GM20431 (cell line): ENCODE measurements at regions not wholly inside any gene's neighbourhood (a gene's known extent, or its start where the extent isn't known, plus 50 kb on each side); places are given as distances from the start of the nearest gene placed in this dataset.

ENCODE experiments used
- in situ Hi-C: fragments of 300-500 bp; cut with MseI, MboI; formaldehyde crosslinking; loops from one replicate; pipeline ENCODE4 v1.15.0; 2020; ENCODE audit warnings: low sequenced_read_pairs; ENCODE audit not compliant: unreplicated experiment

DNA sequence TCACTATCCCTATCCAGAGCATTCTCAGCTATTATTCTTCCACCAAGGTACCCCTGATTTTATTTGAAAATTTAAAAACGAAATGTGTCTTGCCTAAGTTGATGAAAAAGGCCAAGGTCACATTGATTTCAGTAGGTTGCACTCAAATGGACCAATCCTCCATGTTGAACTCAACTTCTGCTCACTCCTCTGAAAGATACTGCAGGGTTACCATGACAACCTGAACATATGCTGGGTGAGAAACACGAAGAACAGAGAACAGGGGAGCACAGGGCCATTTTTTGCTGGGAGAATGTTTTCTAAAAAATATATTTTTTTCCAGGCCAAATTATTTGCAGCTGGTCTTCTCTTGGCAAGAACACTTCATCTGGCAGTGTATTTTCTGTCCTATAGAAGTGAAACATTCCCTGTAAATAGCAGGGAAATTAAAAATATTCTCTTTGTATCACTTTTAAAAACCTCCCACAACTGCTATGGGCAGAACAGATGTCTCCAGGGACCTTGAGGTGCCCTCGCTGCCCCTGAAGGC lies 215.9 kb downstream of the NXNL2 start:
- in situ Hi-C loops, result no loop called here

DNA sequence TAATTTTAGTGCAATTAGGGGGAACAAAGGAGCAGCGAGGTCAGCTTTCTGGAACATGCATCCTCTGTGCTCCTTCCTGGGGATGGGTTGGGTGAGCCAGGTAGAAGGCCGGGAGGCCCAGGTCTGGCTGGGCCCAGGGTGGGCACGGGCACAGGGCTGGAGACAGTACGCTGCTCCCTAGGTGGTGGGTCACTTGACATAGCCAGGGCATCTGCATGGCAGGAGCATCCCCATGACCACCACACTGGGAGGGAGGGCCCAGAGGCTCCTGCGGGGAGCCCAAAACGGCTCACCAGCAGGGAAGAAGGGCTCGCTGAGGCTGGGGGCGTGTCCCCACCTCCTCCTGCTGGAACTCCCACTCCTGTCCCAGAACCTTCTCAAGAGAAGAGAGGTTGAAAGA lies 216.8 kb downstream of the NXNL2 start:
- in situ Hi-C loops, result no loop called here

DNA sequence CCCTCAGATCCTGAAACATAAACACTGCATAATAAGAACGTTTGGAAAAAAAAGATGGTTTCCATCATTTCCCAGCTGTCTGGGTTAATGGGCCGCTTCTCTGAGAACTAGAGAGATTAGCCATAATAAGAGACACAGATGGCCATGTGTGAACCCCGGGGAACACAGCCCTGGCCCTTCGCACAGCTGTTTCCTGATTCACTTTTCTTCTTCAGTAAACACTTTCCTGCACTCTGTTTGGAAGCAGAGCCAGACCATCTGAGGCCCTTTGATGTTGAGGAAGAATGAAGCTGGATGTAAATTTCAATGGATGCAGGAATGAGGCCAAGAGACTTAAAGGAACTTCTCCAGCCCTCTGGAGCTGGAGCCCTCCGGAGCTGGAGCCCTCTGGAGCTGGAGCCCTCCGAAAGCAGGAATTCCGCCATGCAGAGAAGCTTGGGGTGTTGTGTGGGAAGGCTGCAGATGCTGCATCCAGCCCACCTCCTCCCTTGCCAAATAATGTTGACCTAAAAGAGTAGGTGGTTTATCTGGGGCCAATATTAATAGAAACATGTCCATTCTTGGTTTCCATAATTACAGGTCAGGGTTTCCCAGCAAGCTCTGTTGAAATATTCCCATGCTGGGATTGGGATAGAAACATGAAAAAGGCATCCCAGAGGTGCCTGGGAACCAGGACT lies 218.9 kb downstream of the NXNL2 start:
- in situ Hi-C loops, result no loop called here

DNA sequence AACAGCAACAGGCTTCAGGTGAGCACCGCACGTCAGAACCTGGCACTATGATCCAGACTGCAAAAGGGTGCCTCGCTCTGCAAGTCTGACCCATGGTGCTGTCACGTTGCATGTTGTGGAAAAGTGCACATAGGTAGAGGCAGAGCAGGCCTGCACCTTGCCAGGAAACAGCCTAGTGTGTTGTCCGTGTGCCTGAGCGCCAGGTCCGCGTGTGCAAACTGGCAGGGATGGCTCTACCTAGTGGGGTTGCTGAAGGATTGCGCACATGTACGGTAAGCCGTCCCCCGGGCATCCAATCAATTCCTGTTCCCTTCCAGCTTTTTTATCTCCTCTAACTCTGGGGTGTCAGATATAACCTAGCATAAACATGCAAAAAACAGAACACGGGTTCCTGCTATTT lies 219.5 kb downstream of the NXNL2 start:
- in situ Hi-C loops, result no loop called here

DNA sequence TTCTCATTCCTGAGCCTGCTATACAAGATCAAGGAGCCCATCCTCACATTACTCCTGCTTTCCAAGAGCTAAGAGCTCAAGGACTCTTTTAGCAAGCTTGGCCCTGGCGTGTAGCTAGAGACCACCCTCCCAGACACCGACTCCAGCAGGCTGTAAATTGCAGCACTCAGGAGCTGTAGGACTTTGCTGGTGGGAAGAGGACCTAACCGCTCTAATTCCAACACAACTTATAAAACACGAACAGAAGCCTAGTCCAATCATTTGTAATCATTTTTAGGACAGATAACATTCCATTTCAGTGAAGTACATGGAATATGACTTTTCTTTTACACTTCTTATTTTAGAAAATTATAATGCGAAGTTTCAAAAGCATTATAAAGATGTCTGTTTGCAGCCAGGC lies 219.9 kb downstream of the NXNL2 start:
- in situ Hi-C loops, result no loop called here

DNA sequence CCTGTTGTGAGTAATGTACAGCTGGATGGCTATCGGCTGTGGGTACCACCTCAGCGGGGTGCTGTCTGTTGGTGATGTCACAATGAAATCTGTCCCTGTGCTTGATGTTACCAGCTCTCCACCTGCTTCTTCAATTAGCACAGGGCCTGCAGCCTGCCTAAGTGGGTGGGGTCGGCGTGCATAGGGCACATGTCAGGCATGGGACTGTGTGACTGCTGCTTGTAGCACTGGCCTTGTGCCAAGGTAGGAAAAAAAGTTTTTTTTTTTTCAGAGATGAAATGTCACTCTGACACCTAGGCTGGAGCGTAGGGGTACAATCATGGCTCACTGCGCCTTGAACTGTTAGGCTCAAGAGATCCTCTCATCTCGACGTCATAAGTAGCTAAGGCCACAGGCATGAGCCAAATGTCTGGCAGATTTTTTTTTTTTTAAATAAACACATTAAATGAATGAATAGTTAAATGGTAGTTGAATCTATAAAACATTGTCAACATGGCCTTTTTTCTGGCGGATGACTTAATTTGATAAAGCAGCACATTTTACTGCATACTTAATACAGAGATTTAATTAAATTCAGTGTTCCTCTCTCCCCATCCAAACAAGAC lies 222.5 kb downstream of the NXNL2 start:
- in situ Hi-C loops, result no loop called here

DNA sequence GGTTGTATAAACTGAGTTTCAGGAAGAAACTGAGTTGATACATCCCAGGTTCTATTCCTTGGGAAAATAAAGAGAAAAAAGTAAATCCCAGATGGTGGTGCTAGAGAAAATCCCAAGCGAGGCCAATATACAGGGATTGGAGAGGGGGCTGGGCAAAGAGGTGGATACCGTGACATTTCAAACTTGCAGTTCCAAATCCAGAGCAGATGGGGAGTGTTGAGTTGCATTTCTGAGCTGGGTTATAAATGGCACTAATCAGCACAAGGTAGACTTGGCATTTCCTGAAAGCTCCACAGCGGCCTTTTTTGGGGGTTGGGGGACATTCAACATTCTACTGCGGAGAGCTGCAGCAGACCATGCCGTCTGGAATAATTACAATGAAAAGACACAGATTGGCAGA lies 224.4 kb downstream of the NXNL2 start:
- in situ Hi-C loops, result no loop called here

DNA sequence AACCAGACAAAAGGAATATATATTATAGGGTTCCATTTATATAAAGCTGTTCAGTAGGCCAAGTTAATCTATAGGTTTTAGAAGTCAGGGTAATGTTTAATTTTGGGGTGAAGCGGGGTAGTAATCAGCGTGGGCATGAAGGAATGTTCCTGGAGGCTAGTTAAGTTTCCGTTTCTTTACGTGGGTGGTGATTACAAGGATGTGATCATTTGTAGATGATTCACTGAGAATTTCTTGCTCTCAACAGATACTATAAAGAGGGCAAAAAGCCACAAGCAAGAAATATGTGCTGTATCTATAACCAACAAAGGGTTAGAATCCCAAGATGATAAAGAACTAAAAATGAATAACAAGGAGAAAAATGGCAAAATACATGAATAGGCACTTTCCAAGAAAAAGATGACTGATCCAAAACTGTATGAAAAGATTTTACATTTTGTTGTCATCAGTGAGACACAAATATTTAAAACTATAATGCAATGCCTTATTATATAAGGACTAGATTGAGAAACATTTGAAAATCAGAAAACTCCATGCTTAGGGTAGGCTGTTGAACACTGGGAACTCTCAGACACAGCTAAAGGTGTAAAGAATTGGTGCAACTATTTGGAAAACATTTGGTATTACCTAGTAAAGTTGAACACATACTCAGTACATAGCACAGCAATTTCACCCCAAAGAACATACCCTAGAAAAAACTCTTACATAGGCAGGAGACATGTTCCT lies 224.3 kb upstream of the S1PR3 start:
- in situ Hi-C loops, result no loop called here

DNA sequence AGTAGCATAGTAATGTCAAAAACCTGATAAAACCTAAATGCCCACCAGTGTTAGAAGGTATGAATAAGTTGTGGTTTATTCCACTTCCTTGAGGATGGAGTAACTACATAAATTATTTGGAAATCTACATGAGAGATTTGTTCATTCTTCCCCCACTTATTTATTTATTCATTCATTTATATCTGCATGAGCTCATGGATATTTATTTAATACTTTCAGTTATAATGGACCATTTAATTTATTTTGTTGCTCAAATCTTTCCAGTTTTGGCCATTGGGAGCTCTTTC lies 223.8 kb upstream of the S1PR3 start:
- in situ Hi-C loops, result no loop called here

DNA sequence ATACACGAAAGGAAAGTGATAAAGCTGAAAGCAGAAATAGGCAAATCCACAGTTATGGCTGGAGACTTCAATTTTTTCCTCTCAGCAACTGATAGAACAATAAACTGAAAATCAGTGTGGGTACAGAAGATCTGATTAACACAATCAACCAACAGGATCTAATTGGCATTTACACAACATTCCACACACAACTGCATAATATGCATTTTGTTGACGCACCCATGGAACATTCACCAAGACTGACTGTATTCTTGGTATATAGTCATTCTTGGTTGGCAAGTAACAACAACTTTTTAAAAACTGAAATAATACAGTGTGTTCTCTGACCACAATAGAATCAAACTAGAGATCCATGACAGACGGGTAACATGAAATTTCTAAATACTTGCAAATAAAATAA lies 218.7 kb upstream of the S1PR3 start:
- in situ Hi-C loops, result no loop called here

DNA sequence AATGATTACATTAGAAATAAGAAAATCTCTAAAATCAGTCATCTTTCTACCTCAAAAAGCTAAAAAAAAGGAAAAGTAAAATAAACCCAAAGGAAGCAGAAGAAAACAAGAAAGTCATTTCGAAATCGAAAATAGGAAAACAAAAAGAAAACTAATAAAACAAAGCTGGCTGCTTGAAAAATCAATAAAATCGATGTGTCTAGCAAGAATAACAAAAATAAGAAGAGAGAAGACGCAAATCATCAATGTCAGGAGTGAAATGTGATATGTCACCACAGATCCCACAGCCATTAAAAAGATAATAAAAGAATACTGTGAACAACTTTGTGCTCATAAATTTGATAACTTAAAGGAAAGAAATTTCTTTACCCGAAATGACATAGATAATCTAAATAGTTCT lies 218.1 kb upstream of the S1PR3 start:
- in situ Hi-C loops, result no loop called here

DNA sequence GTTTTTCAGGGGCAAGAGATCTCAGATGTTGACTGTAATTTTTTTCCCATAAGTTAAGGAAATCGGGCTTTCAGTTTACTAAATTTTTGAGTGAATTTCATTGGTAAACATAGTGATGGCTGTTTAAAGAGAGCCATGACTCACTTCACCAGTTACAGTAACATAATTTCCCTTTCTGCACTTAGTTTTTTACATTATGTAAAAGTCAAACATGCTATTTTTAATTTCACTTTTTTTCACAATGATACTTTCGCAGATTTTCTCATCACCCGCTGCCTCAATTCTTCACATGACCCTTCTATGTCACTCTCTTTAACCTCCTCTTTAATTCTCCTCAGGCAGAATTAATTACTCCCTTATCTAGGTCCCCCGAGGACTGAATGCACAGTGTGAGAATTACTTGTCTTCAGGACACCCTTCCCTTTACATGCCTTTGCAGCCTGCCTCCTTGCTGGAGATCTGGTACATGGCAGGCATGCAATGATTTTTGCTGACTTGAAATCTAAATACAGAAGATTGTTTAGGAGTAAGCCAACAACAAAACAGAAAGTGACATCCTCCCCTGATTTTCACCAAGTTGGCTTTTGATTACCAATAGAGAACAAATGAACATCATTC lies 217.5 kb upstream of the S1PR3 start:
- in situ Hi-C loops, result no loop called here

DNA sequence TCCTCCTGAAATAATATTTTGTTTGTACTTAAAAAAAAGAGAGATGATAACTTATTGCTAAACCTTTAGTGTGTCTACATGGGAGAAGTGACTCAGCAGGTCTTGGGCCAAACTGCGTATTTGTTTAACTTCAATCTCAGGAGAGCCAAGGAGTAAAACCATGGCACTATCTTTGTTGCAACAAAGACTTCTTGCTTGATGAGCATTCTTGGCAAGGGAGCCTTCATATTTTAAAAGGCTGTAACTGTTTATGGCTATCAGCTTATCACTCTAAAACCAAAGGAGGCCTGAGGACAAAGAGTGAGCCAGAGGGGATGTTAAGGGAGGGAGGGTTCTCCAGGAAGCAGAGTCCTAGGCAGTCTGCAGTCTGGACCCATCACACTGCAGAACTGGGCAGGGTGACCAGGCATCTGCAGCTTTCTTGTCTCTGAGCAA lies 216.2 kb upstream of the S1PR3 start:
- in situ Hi-C loops, result no loop called here

DNA sequence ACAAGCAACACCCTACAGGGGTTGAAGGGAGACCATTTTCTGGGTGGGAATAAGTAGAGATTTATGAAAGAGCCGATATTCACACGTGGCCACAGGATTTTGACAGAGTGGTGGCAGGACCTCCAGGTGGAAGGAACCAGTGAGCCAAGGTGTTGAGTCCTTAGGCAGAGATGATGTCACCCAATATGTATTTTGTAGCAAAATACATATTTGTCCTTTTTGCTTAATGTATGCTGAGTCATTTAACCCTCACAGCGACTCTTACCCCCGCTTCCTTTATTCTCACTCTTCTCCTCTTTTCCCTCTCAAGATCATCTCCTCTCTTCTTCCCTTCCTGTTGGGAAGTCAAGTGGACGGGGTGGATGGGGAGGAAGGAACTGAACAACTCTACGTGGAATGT lies 215.7 kb upstream of the S1PR3 start:
- in situ Hi-C loops, result no loop called here

DNA sequence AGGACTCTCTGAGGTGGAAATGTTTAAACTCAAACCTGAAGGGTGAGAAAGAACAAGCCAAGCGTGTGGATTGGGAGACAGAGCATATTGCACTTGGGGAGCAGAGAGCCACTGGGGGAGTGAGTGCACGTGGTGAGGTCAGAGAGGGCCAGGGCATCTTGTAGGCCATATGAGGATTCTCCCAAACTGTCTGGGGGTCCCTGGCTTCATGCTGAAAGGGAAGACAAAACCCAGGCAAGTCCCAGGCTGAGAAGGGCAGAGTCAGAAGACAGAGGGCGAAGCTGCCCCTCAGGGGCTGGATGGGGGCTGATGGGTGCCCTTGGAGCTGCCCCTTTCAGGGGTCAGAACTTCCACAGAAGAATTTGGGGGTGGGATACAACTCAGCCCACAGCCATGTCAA lies 215.3 kb upstream of the S1PR3 start:
- in situ Hi-C loops, result no loop called here

DNA sequence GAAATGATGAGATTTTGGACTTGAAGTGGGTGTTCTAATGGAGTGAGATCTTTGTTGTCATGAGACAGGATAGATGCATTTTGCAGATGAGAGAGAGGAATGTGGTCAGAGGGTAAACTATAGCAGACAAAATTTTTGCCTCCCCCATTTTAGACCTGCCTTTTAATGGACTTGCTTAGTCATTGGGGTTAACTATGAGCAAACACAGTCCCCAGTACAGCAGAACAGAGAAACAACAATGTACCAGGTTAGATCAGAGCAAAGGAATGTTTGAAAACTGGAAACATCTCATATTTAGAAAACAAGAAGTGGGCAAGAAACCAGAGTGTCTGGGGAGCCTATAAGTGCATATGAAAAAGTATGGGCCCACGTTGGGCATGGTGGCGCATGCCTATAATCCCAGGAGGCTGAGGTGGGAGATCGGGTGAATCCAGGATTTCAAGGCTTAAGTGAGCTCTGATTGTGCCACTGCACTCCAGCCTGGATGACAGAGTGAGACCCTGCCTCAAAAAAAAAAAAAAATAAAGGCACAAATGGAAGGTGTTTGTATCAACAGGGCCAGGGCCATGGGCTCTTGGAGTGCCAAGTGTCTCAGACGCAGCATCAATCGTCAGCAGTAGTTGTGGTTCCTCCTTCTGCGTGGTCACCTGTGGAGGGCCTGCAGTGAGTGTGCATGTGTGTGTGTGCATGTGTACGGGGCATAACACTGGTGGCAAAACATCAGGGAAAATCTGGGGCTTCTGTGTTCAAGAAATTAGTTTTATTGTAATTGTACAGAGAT lies 214.4 kb upstream of the S1PR3 start:
- in situ Hi-C loops, result no loop called here

DNA sequence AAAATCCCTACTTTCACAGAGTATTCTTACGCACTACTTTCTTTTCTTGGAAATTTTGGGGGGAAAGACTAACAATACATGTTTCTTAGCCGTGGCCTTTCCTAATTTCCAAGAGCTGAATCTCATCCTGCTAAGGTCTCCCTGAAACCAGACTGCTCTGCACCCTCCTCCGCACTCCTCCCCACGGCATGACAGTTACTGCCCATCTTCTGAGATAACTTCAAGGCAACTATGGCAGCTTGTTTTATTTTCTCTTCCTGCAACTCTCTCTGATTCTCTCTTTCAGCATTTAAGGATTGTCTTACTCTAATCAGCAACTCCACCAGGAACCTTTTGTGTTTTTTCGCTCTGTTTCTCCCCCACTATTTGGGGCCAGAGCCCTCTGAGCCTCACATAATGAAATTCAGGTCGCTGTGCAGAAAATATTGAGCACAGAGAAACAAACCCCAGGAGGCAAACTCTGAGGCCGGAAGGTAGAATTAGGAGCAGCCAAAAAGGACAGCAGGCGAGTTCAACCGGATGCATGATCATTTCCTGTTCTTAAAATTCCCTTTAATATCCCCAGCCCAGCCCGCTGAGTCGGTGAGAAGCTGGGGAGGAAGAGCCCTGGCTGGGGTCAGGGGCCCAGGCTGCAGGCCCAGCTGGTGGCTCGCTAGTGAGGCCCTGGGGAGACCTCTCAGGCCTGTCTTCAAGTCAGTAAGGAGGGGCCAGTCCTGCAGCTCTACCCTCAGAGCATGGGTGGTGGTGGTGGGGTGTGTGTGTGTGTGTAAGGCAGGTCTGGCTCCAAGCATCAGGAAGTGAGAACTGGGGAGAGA lies 213.6 kb upstream of the S1PR3 start:
- in situ Hi-C loops, result no loop called here

DNA sequence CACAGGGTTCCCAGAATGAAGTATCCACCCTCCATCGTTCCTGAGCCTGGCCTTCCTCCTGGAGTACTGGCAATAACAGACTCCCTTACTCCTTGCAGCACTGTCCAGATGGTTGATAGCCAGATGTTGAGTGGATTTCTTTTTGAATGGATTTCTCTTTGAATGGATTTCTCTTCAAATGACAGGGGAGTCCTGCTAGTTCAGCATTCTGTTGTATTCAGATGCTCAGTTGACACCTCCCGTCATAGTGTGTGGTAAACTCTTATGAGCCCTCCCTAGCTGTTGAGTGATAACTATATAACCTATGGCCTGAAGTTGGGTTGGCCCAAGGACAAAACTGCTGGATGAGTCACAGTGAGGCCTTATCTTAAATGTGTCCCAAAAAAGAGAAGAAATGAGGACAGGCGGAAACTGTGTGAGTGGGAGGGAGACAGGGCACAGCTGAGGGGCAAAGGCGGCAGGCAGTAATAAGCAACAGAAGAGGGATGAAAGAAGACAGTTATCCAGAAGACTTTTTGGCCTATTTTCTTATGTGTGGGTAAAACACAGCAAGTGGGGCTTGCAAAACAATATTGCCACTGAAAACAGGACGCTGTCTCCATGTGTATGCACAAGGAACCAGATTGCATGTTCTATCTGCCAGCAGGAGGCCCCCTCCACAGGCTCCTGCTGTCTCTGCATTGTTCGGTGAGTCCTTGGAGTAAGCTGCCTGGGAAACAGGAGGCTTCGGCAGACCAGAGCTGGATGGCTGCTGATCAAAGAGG lies 209.5 kb upstream of the S1PR3 start:
- in situ Hi-C loops, result no loop called here
